ENCODE measurements at regions not wholly inside any gene's neighbourhood (a gene's known extent, or its start where the extent isn't known, plus 50 kb on each side); places are given as distances from the start of the nearest gene placed in this dataset.

GRCh38 chr12:11946161-11946560, 124.6 kb upstream of the BCL2L14 start:
- no peak for DNase-seq (ENCODE audit: low spot score)

GRCh38 chr12:11947213-11947612, 123.5 kb upstream of the BCL2L14 start:
- no peak for DNase-seq (ENCODE audit: low spot score)

GRCh38 chr12:11949738-11950411, 120.9 kb upstream of the BCL2L14 start:
- DNase-seq (ENCODE audit: low spot score) = no peak

GRCh38 chr12:11951209-11951608, 119.5 kb upstream of the BCL2L14 start:
- DNase-seq (ENCODE audit: low spot score) = no peak

- DNase-seq (ENCODE audit: low spot score) = no peak
Measured at GRCh38 chr12:11953523-11953922, 117.2 kb upstream of the BCL2L14 start.

GRCh38 chr12:11954181-11954580, 116.6 kb upstream of the BCL2L14 start:
- DNase-seq (ENCODE audit: low spot score) = no peak

- peak; percentile 81 for DNase-seq (ENCODE audit: low spot score)
Measured at GRCh38 chr12:11958221-11959091, 112.3 kb upstream of the BCL2L14 start.

- peak; percentile 34 for DNase-seq (ENCODE audit: low spot score)
Measured at GRCh38 chr12:11959117-11959823, 111.5 kb upstream of the BCL2L14 start.

- no peak for DNase-seq (ENCODE audit: low spot score)
Measured at GRCh38 chr12:11960646-11961045, 110.1 kb upstream of the BCL2L14 start.

GRCh38 chr12:11961686-11962085, 109.1 kb upstream of the BCL2L14 start:
- DNase-seq (ENCODE audit: low spot score) = no peak

- no peak for DNase-seq (ENCODE audit: low spot score)
Measured at GRCh38 chr12:11962860-11963259, 107.9 kb upstream of the BCL2L14 start.

- DNase-seq (ENCODE audit: low spot score) = no peak
Measured at GRCh38 chr12:11963841-11964471, 106.8 kb upstream of the BCL2L14 start.

- no peak for DNase-seq (ENCODE audit: low spot score)
Measured at GRCh38 chr12:11965258-11965910, 105.4 kb upstream of the BCL2L14 start.

- no peak for DNase-seq (ENCODE audit: low spot score)
Measured at GRCh38 chr12:11967376-11968047, 103.2 kb upstream of the BCL2L14 start.

- no peak for DNase-seq (ENCODE audit: low spot score)
Measured at GRCh38 chr12:11968048-11968383, 102.7 kb upstream of the BCL2L14 start.

GRCh38 chr12:11968516-11968915, 102.2 kb upstream of the BCL2L14 start:
- no peak for DNase-seq (ENCODE audit: low spot score)

- no peak for DNase-seq (ENCODE audit: low spot score)
Measured at GRCh38 chr12:11969437-11970154, 101.1 kb upstream of the BCL2L14 start.

GRCh38 chr12:11970155-11970520, 100.6 kb upstream of the BCL2L14 start:
- DNase-seq (ENCODE audit: low spot score) = no peak

GRCh38 chr12:11973396-11973795, 97.3 kb upstream of the BCL2L14 start:
- no peak for DNase-seq (ENCODE audit: low spot score)

- no peak for DNase-seq (ENCODE audit: low spot score)
Measured at GRCh38 chr12:11976005-11976404, 94.7 kb upstream of the BCL2L14 start.

Measured in A172 (cell line).